GM12873 (cell line): ENCODE measurements at regions not wholly inside any gene's neighbourhood (a gene's known extent, or its start where the extent isn't known, plus 50 kb on each side); places are given as distances from the start of the nearest gene placed in this dataset.

ENCODE experiments used
- CTCF ChIP-seq: IDR thresholded peaks from 2 replicates; pipeline ENCODE4 v1.5.1; 2012; ENCODE audit warnings: low read depth, mild to moderate bottlenecking, moderate library complexity, low read length, control low read depth; ENCODE audit not compliant: insufficient read depth; ENCODE audit errors: missing control alignments

DNA sequence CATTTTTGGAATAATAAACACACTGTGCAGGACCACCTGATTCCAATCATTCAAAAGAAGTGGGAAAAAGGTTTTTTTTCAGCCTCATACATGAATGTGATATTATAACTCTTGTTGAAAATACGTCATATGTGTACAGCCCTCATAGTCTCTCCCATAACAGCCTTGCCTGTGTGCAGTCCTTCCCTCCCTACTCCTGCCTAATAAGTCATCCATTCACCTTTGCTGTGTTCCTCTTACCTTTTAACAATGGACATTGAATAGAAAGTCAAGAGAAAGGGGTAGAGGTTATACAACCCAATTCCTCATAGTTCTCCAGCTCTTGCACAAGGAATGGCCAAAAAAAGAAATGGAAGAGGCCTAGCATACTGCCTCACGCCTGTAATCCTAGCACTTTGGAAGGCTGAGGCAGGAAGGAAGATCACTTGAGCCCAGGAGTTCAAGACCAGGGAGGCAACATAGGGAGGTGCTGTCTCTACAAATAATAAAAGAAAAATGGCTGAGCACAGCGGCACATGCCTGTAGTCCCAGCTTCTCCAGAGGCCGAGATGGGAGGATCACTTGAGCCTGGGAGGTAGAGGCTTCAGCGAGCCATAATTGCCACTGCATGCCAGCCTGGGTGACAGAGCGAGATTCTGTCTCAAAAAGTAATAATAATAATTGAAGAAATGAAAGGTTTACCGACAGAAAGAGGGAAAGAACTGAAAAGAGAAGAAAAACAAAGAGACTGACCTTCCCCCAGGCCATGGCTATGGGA is 356.1 kb upstream of the KIF2A start:
- no peak for TF ChIP-seq CTCF

DNA sequence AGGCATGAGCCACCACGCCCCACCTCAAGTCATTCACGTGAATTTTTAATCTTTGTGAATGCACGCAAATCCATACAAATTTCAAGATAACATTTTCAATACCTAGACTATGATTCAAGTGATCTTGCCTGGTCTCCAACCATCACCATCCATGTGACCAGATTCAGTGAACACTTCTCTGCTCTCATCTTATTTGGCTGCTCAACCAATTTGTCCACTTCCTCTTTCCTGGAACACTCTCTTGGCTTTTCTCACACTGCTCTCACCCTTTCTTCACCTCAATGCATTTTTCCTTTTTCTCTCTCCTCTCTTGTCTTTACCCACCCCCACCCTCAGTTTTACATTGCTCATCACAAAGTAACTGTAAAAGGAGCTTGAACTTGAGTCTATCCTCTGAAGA is 354.7 kb upstream of the KIF2A start:
- TF ChIP-seq CTCF = no peak

DNA sequence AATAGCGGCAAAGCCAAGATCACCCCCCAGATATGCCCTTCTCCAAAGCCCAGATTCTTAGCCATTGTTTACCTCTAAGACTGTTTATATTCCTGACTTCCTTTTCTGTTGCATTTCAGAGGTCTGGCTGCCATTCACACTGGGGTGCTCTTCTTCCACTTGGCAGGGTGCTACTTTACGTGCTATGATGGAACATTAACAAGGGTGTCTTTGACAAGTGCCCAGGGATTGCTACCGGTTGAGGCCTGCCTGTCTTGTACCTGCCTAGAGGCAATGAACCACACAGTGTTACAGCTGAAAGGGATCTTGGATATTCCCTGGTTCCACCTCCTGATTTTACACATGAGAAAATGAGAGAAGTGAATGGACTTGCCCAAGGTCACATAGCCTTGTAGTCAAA is 352.1 kb upstream of the KIF2A start:
- TF ChIP-seq CTCF = no peak

DNA sequence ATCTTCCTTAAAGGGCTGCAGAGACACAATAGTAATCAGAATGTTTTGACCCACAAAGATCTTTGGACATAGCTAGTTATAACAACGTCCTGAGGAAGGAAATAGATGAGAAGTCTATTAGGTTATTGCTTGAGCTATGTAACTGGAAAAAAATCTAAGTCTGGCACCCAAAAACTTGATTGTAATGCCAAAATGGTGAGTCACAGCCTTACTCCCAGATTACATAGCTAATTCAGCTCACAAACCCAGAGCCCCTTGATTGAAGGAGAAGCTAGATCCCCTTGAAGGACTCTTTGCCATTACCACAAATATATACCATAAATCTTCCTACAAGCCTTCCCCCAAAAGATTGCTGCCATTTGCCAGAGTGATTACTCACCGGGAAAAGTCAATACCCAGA is 341.8 kb upstream of the KIF2A start:
- no peak for TF ChIP-seq CTCF

GRCh38 chr5:61965069-61965468 is 340.9 kb upstream of the KIF2A start:
- no peak for TF ChIP-seq CTCF

- TF ChIP-seq CTCF = no peak
Measured at GRCh38 chr5:61965490-61965889, 340.5 kb upstream of the KIF2A start.

DNA sequence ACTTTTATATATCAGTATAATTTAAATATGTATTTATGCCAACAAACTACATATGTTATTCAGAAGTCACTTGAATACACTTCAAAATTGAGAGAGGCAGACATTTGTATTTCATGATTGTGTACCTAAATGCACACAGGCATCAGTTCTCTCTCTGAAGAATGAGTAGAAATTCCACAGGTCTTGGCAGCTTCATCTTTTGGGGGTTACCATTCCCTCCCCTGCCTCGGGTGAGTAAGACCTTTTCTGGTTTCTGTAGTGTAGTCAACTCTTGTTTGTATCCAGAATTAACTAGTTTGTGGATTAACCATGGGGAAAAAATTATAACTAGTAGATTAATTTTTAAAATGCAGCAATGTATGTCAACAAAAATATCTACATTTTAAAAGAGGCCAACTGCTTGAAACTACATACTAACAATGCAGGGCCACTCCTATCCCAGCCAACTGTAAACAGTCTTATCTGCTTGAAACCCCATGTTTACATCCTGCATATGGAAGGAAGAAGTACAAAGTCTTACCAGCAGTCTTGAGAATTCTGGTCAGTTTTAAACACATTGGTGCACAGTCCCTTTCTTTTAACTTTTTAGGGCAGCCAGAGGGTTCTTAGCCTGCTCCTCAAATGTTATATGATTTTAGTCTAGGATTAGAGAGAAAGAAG is 339.6 kb upstream of the KIF2A start:
- no peak for TF ChIP-seq CTCF
